ENCODE measurements at regions not wholly inside any gene's neighbourhood (a gene's known extent, or its start where the extent isn't known, plus 50 kb on each side); places are given as distances from the start of the nearest gene placed in this dataset.

DNA sequence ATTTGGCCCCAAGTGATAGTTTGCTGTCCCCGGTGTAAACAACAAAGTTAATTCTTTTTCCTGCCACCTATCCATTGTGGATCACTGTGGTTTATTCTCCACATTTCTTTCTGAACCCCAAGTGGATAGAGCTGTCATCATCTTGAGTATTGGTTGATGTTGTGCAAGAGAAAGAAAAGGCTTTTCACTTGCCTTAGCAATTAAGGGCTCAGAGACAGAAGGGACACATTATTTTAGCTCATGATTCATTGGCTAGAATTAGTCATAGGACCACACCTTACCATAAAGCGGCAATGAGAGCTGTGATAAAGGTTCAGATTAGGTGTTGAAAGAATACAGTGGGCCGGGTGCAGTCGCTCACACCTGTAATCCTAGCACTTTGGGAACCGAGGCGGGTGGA lies 442.1 kb upstream of the DCC start:
- DNase-seq (ENCODE audit: low read depth in 3 of 3, low spot score in 1 of 3): no peak

DNA sequence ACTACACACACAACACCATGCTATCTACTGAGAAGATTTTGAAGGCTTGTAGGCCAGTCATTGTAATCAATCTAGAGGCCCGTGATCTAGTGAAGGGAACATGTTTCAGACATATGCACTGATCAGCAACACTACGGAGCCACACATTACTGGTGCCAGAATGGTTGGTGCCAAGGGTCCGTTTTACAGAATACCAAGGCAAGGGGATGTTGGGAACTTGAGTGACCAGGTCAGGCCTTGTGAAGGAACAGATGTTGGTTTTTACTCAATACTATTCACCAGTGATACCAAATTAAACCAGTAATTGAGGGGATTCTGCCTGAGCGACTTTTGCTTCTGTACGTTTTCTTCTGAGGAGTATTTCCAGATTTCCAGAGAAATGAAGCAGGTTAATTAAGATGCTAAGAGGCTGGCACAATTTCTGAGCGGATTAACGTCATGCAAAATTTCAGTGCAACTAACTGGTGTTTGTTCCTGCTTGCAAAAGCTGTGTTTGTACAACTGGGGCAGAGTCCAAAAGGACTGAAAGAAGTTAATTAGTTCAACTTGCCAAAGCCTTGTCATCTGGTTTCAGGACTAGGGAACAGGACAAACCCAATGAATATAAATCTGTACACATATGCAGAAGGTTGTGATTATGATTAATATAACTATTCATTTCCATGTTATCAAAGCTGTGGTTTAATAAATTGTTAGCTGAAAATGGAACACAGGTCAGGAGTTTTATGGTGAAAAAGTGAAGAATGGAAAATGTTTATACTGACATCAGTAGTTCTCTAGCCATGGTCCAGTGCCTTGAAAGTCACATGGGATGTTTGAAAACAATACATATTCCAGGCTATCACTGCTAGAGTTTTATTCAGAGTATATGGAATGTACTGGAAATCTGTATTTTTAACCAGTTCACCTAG lies 432.1 kb upstream of the DCC start:
- no peak for DNase-seq (ENCODE audit: low read depth in 3 of 3, low spot score in 1 of 3)

DNA sequence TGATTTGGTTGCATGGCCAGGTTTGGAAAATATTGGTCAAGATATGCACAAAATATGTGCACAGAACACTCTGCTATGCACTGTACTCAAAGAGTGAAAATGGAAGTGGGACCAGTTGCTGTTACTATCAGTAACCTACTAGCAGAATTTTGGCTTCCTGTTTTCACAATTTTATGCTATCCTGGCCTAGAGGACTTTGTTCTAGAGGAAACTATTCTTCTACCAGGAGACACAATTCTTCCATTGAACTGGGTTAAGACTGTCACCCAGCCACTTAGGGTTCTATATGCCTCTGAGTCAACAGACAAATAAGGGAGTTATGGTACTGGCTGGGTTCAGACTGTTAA lies 431.4 kb upstream of the DCC start:
- DNase-seq (ENCODE audit: low read depth in 3 of 3, low spot score in 1 of 3): no peak

DNA sequence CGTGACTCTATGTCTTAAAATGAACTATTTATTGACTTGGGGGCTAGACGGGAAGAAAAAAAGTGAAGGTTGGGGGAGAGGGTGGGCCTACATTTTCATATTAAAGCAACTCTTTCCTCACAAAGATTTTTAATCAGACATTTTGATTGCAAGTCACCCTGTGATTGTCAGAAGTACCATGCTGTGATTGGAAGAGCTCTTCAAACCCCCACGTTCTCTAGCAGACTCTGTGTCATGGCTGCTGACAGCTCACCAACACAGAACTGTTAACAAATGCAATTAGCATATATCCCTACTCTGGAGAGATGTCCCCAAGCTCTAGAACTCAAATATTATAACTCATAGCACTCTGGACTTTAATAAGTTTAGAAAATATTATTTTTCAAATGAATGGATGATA lies 428.4 kb upstream of the DCC start:
- no peak for DNase-seq (ENCODE audit: low read depth in 3 of 3, low spot score in 1 of 3)

DNA sequence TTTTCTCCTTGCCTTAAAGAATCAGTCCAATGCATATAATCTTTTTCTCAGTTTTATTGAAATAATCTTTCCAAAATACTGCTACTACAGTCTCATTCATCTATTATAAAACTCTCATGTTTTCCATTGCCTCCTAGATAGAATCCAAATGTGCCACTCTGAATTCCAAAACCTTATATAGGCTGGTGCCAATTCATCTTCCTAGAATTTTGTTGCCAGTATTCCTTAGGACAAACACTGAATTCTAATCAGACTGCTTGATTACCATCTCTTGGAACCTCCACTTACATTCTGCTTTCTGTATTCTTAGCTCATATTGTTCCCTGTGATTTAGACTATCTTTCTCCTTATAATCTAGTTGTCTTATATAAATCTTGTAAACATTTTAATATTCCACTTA lies 427.6 kb upstream of the DCC start:
- no peak for DNase-seq (ENCODE audit: low read depth in 3 of 3, low spot score in 1 of 3)

DNA sequence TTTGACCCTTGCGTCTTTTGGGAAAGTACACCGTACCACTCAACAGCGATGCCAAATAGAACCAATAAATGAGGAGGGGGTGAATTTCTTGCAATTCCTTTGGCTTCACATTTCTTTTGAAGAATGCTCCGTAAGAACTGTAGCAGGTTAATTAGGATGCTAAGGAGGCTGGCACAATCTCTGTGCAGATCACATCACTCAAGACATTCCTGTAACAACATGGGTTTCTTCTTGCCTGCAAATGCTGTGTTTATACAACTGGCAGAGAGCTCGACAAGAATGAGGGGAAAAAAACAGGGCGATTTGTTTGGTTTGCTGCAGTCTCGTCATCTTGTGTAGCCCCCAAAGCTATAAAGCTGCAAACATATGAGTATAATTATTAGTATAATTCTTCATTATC lies 424.8 kb upstream of the DCC start:
- no peak for DNase-seq (ENCODE audit: low read depth in 3 of 3, low spot score in 1 of 3)

DNA sequence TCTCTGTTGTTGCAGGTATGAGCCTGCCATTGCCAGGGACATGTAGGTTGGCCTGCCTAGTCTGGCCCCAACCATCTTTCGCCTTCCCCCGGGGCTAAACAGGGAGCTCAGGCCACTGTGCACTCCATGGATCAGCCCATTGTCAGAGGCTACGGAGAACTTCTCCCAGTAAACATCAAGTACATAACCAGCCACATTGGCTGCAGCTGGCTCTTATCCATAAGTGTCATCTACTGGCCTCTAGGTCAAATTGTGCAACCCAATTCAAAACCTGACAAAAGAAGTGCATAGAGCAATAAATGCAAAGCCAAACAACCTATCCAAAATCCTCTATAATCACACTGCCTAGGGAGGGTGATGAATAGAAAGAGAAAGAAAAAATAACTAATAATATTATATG lies 418.1 kb upstream of the DCC start:
- DNase-seq (ENCODE audit: low read depth in 3 of 3, low spot score in 1 of 3): no peak

DNA sequence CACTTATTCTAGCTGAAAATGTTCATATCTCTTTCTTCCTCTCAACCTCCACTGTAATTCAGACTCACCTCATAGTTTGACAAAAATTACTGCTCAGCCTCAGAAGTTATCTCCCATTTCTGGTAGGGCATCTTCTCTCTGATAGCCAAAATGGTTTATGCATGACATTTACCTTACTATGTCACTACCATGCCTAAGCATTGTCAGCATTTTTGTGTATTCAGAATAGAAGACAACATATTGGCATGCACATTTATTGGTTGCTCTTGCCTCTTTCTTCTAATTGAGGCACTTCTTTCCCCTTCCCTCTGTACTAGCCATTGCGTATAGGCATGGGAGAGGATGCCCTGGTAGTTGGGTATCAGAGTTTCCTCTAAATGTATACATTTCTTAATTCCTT lies 406.1 kb upstream of the DCC start:
- no peak for DNase-seq (ENCODE audit: low read depth in 3 of 3, low spot score in 1 of 3)

DNA sequence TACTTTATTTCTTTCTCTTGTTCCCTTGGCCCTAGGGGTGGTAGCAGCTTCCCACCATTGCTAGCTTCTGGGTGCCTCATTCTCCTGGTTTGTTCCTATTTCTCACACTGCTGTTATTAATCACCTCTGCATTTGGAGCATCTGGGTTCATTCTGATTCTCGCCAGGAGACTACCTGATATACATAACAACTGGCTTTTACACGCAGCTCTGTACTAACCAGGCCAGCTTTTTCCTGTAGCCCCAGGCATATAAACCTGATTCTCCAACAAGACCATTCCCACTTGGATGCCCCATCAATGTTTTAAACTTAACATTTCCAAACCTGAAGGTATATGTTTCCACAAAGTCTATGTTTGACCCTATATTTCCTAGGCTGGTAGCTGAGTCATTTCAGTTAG lies 403.9 kb upstream of the DCC start:
- no peak for DNase-seq (ENCODE audit: low read depth in 3 of 3, low spot score in 1 of 3)

DNA sequence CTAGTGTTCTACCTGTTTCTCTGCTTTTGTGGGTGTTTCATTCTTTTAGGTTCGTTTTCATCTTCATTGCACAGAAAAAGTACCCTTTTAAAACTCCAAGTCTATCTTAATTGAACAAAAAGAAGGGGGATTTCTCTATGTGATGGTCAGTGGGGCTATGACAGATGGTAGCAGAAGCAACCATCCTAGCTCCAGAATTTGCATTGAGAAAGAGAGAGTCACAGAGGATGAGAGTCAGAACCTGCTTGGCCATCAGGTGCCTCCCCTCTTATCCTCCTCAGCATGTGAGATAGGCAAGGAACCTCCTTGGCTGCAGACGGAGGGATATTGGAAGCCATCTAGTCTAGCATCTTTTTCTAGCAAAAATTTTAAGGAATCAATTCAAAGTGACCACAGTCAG lies 398.0 kb upstream of the DCC start:
- DNase-seq (ENCODE audit: low read depth in 3 of 3, low spot score in 1 of 3): no peak

DNA sequence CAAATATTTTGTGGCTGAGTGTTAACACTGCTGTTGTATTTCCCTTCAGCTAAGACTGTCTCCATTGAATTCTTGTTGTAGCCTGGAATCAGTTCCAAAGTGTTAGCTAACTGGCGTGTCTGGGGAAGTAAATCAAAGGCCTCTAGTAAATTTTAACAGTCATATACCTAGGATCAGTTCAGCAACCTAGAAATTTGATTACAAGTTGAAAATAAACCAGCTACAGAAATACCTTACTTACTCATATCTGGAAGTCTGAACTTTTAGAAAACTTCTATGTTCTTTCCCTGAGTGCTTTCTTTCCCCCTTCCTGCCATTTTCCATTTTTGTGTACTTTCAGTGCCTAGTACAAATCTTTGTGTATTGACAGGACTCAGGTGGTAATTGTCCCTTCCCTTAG lies 396.7 kb upstream of the DCC start:
- DNase-seq (ENCODE audit: low read depth in 3 of 3, low spot score in 1 of 3): no peak

DNA sequence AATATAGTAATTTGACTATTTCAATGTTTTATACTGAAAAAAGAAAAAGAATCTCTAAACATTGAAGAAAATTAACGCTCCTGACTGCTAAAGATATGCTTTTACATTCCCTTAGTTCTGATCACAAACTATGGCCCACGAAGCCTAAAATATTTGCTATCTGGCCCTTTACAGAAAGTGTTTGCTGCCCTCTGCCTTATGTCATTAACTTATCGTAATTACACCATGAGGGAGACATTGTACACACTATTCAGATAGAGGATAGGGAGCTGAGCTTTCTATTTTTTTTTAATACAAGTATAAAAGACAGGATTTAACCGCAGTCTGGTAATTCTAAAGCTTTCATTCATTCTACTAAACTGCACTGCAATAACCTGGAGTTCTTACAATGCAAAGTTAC lies 393.1 kb upstream of the DCC start:
- DNase-seq (ENCODE audit: low read depth in 3 of 3, low spot score in 1 of 3): no peak

DNA sequence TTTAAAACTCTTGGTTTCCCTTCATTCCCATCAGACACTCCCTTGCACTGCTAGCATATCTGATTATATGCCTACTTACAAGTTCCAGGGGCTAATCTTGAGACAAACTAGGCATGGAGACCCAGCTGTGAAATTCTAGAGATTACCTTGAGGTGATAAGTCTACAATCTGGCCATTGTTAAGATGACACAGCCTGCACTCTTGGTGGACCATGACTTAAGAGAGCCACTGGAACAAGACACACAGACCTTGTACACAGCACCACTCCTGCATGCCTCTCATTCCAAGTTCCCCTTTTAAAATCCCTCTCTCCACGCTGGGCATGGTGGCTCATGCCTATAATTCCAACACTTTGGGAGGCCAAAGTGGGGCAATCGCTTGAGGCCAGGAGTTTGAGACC lies 387.2 kb upstream of the DCC start:
- DNase-seq (ENCODE audit: low read depth in 3 of 3, low spot score in 1 of 3): no peak

DNA sequence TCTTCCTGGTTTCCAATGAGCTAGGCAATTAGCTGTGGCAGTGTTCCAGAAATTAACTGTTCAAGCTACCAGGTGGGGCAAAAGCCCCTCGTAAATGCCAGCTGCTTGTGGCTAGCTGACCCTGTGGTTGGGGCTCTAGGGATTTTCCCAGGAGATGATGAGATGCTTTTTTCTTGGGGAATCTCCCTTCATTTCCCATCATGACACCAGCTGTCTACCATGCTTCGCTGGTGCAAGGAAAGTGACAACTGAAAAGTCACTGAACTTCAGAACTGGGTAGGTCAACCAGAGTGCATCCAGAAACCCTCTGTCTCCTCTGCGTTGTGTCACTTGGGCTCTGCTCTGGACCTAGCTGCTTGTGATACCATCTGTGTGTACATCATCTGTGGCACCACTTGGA lies 386.5 kb upstream of the DCC start:
- no peak for DNase-seq (ENCODE audit: low read depth in 3 of 3, low spot score in 1 of 3)

DNA sequence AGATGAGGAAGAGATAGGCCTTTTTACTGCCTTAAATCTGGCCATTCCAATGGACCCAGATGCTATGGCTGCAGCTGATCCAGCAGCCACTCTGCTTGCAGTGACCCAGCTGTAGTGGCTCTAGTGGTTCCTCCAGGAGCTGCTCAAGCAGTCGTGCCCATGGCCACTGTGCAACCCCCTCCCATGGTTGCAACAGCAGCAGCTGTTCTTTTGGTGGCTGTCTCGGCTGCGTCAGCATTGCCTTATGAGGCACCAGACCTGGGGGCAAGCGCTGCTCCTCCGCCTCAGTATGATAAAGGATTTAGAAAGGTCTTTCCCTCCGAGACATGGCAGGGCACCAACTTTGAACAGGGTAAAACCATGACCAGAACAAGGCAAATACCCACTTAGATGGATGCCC lies 384.9 kb upstream of the DCC start:
- no peak for DNase-seq (ENCODE audit: low read depth in 3 of 3, low spot score in 1 of 3)

DNA sequence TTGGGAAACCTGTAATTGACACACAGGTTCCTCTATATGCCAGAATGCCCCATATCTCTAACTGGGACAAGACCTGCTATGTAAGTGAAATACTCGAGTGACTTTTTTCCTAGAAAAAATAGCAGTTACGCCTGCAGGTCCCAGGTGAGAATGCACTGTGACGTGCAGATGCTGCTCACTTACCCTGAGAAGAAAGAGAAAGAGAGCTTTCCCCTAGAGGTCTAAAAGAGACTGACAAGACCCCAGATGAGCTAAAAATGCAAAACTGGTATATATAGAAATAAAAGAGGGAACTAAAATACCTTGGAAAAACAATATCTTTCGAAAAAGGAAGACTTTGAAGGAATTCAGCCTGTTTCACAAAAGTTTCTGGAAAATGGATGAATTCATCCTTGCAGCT lies 383.0 kb upstream of the DCC start:
- no peak for DNase-seq (ENCODE audit: low read depth in 3 of 3, low spot score in 1 of 3)

DNA sequence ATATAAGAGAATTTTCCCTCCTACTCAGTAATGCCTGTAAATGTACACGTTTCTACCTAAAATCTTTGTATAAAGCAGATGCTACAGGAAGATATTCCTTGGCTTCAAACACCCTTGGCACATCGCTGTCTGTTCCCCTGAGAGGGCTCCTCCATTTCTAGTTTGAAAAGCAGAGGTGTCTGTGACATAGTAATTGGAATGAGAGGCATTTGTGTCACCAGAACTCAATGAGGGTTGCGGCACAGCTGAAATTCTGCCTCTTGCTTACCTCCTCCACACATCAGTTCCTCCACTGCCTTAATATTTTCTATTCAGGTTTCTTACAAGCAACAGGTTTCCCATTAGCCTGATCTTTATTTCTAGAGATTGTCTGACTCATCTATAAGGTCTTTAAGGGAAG lies 359.9 kb upstream of the DCC start:
- DNase-seq (ENCODE audit: low read depth in 3 of 3, low spot score in 1 of 3): no peak

DNA sequence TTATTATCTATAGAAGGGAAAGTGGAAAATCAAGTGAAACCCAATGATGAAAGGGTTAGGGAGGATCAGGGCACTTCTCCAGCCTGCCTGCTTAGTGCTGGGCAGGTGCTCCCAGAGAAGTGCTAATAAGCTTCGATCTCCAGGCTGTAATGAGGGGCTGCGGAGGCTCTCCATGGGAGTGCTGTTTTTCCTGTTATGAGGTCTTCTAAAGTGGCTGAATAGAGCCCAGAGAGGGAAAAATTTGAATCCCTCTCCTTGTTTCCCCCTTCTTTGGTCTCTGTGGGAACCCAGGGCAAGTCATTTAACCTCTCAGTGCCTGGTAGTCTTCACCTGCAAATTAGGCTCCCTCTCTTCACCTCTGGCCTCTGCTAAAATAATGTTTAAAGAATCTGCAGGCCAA lies 351.7 kb upstream of the DCC start:
- no peak for DNase-seq (ENCODE audit: low read depth in 3 of 3, low spot score in 1 of 3)

DNA sequence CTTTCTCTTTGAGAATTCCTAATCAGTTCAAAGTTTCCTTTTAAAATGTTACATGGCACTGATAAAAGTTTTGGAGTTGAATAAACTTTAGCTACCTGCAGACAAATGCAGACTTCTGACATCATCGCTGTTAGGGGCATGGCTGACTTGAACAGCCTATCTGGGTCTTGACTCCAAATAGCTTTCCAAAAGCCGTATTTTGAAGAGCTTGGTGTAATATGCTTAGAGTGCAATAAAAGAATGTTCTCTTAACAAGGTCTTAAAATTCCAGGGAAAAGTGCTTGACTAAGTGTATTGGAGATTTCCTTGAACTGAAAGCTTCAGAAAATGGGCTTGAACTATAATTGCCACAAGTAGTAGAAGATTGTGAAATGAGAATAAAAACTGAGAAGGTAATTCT lies 342.9 kb upstream of the DCC start:
- no peak for DNase-seq (ENCODE audit: low read depth in 3 of 3, low spot score in 1 of 3)

DNA sequence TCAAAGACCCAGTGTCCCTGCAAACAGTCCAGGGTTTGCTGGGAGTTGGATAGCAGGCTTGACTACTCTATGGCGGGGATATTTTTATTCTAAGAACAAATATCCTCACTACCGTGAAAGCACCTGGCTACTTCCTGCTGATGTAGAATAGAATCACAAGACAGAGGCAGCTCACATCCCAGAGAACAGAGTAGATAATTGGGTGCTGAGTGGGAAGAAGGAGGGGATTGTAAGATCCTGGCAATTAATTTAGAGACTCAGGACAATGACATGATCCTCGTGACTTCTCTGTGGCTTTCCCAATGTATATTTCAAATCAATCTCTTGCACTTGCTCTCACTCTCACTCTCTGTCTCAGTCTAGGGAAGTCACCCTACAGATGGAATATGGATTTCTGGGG lies 341.9 kb upstream of the DCC start:
- DNase-seq (ENCODE audit: low read depth in 3 of 3, low spot score in 1 of 3): no peak

DNA sequence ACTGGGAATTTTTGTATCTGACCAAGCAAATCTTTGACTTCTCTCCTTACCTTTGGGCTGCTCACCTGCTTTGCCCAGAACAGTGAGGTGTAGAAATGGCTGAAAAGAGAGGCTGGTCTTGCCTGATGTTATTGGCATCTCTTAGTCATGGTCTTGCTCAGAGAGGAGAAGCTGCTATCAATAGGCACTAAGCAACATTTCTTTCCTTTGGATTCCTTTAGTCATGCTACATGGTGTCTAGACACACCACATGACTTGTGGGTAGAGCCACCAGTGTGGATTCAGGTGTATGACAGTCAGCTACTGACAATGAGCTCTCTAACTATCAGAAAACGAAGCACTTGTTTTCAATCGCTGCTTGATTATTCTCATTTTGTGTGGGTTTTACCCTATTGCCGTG lies 341.3 kb upstream of the DCC start:
- no peak for DNase-seq (ENCODE audit: low read depth in 3 of 3, low spot score in 1 of 3)

DNA sequence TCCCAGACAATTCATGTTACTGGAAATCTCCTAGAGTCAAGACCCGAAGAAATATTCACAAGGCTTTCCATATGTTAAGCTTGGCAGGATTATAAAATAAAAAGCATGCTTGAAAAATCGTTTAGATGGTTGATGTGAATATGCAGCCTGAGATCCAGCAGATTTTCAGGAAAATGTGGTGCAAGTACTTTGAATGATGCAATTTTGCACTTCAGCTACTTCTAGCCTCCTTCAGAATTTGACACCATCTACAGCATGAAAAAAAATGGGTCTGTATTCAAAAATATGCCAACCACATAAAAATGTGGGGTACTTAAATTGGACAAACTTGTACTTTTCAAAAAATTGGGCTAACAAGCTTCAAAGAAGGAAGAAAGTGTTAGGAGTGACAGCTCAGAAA lies 340.6 kb upstream of the DCC start:
- no peak for DNase-seq (ENCODE audit: low read depth in 3 of 3, low spot score in 1 of 3)

DNA sequence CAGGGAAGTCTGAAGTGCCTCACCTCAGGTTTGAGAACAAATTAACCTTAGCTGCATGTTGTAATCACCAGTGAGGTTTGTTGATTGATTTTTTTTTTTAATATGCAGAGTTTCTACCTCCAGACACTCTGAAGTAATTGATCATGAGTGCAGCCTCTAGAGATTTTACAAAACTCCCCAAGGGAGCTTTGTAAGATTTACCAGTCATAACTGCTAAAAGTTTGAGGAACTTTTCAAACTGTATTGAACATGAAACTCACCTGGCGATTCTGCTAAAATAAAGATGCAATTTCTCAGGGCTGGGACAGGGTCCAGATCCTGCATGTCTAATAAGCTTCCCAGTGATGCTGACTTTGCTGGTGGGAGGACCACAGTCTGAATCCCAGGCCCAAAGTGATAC lies 339.6 kb upstream of the DCC start:
- DNase-seq (ENCODE audit: low read depth in 3 of 3, low spot score in 1 of 3): no peak

DNA sequence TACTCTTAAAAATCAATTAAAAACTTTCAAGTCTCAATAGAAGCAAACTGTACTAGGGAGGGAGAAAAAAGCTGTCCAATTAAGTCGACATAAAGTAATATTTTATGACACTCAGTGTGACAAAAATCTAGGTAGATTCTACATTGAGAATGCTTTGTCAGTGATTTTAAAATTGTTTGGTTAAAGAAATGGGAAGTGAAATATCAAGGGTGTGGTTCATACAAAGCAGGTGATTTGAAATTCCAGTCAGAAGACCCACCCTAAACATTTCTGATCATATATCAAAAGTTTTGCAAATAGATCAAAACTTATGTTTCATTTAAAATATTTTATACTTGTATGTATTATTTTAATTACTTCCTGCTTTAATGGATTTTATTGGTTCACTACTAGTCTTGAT lies 338.9 kb upstream of the DCC start:
- DNase-seq (ENCODE audit: low read depth in 3 of 3, low spot score in 1 of 3): no peak
